Astrocyte (in vitro differentiated cells and primary cell): ENCODE measurements at regions not wholly inside any gene's neighbourhood (a gene's known extent, or its start where the extent isn't known, plus 50 kb on each side); places are given as distances from the start of the nearest gene placed in this dataset.
A peak's percentile ranks its signal among the peaks of the same experiment; 100 is the strongest.

Experiments used
- DNase-seq: peaks from one replicate; pipeline ENCODE4 v3.0.0-alpha.2; 2010; ENCODE audit warnings: low read depth
- FAIRE-seq: peaks from 2 replicates; lab custom pipeline; 2011; peaks lifted over from hg19 to GRCh38; lab: Jason Lieb, UNC
- H2AFZ ChIP-seq: 2 replicates; pipeline ENCODE4 v1.6.0; 2012; ENCODE audit warnings: low read depth, low read length, inconsistent platforms
- H3K27ac ChIP-seq: 2 replicates; pipeline ENCODE4 v1.5.1; 2011; ENCODE audit warnings: low read depth, low read length, inconsistent platforms
- H3K27me3 ChIP-seq: 2 replicates; pipeline ENCODE4 v1.6.0; 2011; ENCODE audit warnings: low read length, inconsistent platforms; ENCODE audit not compliant: insufficient read depth
- H3K36me3 ChIP-seq: 2 replicates; pipeline ENCODE4 v1.5.1; 2011; ENCODE audit warnings: low read length, inconsistent platforms; ENCODE audit not compliant: insufficient read depth
- H3K4me1 ChIP-seq: 2 replicates; pipeline ENCODE4 v1.5.1; 2011; ENCODE audit warnings: low read length, inconsistent platforms; ENCODE audit not compliant: insufficient read depth
- H3K4me2 ChIP-seq: 2 replicates; pipeline ENCODE4 v1.6.0; 2012; ENCODE audit warnings: low read length, inconsistent platforms
- H3K4me3 ChIP-seq: 2 replicates; pipeline ENCODE4 v1.5.1; 2011; ENCODE audit warnings: low read depth, mild to moderate bottlenecking, low read length, inconsistent platforms; ENCODE audit not compliant: insufficient read depth
- H3K79me2 ChIP-seq: 2 replicates; pipeline ENCODE4 v1.6.0; 2012; ENCODE audit warnings: mild to moderate bottlenecking, low read length, inconsistent platforms; ENCODE audit not compliant: insufficient read depth
- H3K9ac ChIP-seq: 2 replicates; pipeline ENCODE4 v1.6.0; 2012; ENCODE audit warnings: mild to moderate bottlenecking, low read length, inconsistent platforms
- H3K9me3 ChIP-seq: 2 replicates; pipeline ENCODE4 v1.5.1; 2012; ENCODE audit warnings: low read depth, mild to moderate bottlenecking, low read length, inconsistent platforms; ENCODE audit not compliant: insufficient read depth
- H4K20me1 ChIP-seq: 2 replicates; pipeline ENCODE4 v1.6.0; 2012; ENCODE audit warnings: low read length, inconsistent platforms; ENCODE audit not compliant: insufficient read depth
- H3K27ac Mint-ChIP-seq: one replicate; pipeline ENCODE4 v1.8.0; 2021; ENCODE audit warnings: mild to moderate bottlenecking, mixed read lengths; ENCODE audit not compliant: unreplicated experiment
- H3K27me3 Mint-ChIP-seq: one replicate; pipeline ENCODE4 v1.8.0; 2021; ENCODE audit warnings: low read depth, mixed read lengths; ENCODE audit not compliant: unreplicated experiment
- H3K36me3 Mint-ChIP-seq: one replicate; pipeline ENCODE4 v1.8.0; 2021; ENCODE audit warnings: low read depth, mixed read lengths; ENCODE audit not compliant: unreplicated experiment
- H3K4me1 Mint-ChIP-seq: one replicate; pipeline ENCODE4 v1.8.0; 2021; ENCODE audit warnings: low read depth, mixed read lengths; ENCODE audit not compliant: unreplicated experiment
- H3K4me3 Mint-ChIP-seq: one replicate; pipeline ENCODE4 v1.8.0; 2021; ENCODE audit warnings: mild to moderate bottlenecking, moderate library complexity, mixed read lengths; ENCODE audit not compliant: unreplicated experiment
- H3K9me3 Mint-ChIP-seq: one replicate; pipeline ENCODE4 v1.8.0; 2021; ENCODE audit warnings: mild to moderate bottlenecking, mixed read lengths; ENCODE audit not compliant: unreplicated experiment
- EZH2 ChIP-seq: IDR thresholded peaks from 2 replicates; pipeline ENCODE4 v1.6.1; 2012; ENCODE audit warnings: mild to moderate bottlenecking, low read length, inconsistent platforms; ENCODE audit not compliant: insufficient read depth
- TF ChIP-seq, protein P1 (sequence below): IDR thresholded peaks from 2 replicates; pipeline ENCODE4 v1.5.1; 2011; ENCODE audit warnings: low read depth, mild to moderate bottlenecking, inconsistent platforms, low read length, moderate library complexity; ENCODE audit not compliant: insufficient read depth

DNA sequence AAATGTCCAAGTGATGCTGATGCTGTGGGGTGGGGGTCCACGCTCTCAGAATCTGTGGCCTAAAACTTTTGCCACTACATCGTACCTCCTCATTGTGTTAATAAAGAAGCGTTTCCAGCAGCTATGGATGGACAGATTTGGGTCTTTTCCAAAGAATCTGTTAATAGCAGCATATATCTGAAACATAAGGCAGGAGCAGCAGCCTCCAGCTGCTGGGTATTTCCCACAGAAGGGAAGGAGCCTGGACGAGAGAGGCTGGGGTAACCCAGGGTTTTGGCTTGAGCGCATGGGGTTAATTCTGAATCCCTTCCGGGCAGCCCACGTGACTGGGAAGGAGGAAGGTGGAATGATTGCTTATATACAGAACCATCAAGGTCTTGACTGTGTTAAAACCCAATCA is 332.4 kb downstream of the BCOR start:
- no peak overlapping the region for H2AFZ ChIP-seq
- H3K27ac Mint-ChIP-seq, result no peak overlapping the region
- H3K9me3 ChIP-seq, result no peaks in the 10 kb centered on the region
- H3K9me3 Mint-ChIP-seq, result no peaks in the 10 kb centered on the region
- no peaks in the 10 kb centered on the region for H3K79me2 ChIP-seq
- no peak overlapping the region for H3K27ac ChIP-seq
- no peak overlapping the region for H3K9ac ChIP-seq
- no peak for DNase-seq
- no peak for FAIRE-seq
- H3K36me3 Mint-ChIP-seq, result no peaks in the 10 kb centered on the region
- H3K36me3 ChIP-seq, result no peaks in the 10 kb centered on the region
- no peak overlapping the region for H3K4me3 ChIP-seq
- TF ChIP-seq EZH2, result no peak
- TF ChIP-seq, protein P1, sequence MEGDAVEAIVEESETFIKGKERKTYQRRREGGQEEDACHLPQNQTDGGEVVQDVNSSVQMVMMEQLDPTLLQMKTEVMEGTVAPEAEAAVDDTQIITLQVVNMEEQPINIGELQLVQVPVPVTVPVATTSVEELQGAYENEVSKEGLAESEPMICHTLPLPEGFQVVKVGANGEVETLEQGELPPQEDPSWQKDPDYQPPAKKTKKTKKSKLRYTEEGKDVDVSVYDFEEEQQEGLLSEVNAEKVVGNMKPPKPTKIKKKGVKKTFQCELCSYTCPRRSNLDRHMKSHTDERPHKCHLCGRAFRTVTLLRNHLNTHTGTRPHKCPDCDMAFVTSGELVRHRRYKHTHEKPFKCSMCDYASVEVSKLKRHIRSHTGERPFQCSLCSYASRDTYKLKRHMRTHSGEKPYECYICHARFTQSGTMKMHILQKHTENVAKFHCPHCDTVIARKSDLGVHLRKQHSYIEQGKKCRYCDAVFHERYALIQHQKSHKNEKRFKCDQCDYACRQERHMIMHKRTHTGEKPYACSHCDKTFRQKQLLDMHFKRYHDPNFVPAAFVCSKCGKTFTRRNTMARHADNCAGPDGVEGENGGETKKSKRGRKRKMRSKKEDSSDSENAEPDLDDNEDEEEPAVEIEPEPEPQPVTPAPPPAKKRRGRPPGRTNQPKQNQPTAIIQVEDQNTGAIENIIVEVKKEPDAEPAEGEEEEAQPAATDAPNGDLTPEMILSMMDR, result no peak
- peaks cover 26% of the 10 kb centered on the region for H3K4me1 Mint-ChIP-seq
- peaks cover 2% of the 10 kb centered on the region for H3K27me3 Mint-ChIP-seq
- no peaks in the 10 kb centered on the region for H3K27me3 ChIP-seq
- peaks cover 35% of the 10 kb centered on the region for H3K4me1 ChIP-seq
- H3K4me3 Mint-ChIP-seq, result no peak overlapping the region
- H4K20me1 ChIP-seq, result no peaks in the 10 kb centered on the region
- H3K4me2 ChIP-seq, result no peak overlapping the region

DNA sequence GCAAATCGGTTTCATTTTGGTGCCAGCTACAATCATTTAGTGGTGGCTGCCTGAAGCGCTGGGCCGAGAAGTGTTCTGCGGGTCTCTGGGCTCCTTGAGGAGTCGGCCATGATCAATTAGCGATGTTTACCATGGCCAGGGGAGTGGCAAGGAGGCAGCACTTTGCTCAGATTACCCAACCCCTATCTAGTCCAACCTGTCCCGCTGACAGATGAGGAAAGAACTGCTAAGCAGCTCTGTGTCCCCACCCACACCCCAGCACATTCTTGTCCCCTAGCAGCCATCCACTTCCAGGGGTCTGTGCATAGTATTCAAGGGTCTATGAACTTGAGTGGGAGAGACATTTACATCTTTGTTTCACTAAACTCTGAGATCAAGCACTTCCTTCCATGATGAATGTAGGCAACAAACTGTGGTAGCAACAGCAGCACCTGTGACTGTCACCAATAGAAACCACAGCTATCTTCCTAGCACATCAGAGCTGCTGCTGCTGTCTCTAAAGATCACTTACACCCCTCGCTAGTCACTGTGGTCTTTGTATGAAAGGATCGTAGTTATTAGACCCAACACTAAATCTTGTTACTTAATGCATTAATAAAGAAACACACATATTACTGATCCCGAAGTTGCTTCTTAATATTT is 331.6 kb downstream of the BCOR start:
- no peaks in the 10 kb centered on the region for H3K27me3 ChIP-seq
- Mint-ChIP-seq H3K4me3 (no peak overlapping the region), H3K36me3 (no peaks in the 10 kb centered on the region), H3K27me3 (peaks cover 2% of the 10 kb centered on the region), H3K27ac (no peak overlapping the region), H3K4me1 (peaks cover 18% of the 10 kb centered on the region), H3K9me3 (no peaks in the 10 kb centered on the region)
- no peak overlapping the region for H3K9ac ChIP-seq
- H3K4me2 ChIP-seq, result no peak overlapping the region
- H3K4me3 ChIP-seq, result no peak overlapping the region
- no peaks in the 10 kb centered on the region for H3K79me2 ChIP-seq
- DNase-seq (no peak), FAIRE-seq (peak; percentile 63)
- no peaks in the 10 kb centered on the region for H4K20me1 ChIP-seq
- no peaks in the 10 kb centered on the region for H3K9me3 ChIP-seq
- TF ChIP-seq EZH2, result no peak
- TF ChIP-seq, protein P1, result no peak
- H3K36me3 ChIP-seq, result no peaks in the 10 kb centered on the region
- H3K4me1 ChIP-seq, result peaks cover 30% of the 10 kb centered on the region
- no peak overlapping the region for H2AFZ ChIP-seq
- no peak overlapping the region for H3K27ac ChIP-seq

DNA sequence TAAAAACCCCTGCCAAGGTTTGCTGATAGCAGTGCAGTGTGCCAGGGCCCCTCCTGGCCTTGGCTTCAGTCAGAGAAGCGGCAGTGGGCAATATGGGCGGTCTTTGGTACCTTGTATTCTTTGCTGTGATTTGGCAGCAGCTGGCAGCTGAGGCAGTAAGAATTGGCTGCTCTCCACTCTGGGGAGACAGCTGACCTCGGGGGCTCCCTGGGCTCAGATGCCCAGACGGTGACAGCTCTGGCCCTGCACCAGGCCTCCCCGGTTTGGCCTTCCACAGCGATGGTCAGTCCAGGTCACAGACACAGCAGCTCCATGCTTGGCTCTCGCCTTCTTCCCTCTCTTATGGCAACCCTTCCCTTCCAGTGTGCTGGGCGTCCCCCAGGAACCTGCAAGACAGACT is 330.9 kb downstream of the BCOR start:
- FAIRE-seq (no peak), DNase-seq (peak; percentile 21)
- peaks cover 2% of the 10 kb centered on the region for H3K27me3 Mint-ChIP-seq
- Histone ChIP-seq H2AFZ (no peak overlapping the region), H3K27ac (no peak overlapping the region), H3K9ac (no peak overlapping the region), H3K9me3 (no peaks in the 10 kb centered on the region), H3K36me3 (no peaks in the 10 kb centered on the region), H3K4me1 (peaks cover 27% of the 10 kb centered on the region), H3K4me3 (no peak overlapping the region), H4K20me1 (no peaks in the 10 kb centered on the region), H3K4me2 (no peak overlapping the region), H3K79me2 (no peaks in the 10 kb centered on the region), H3K27me3 (no peaks in the 10 kb centered on the region)
- no peaks in the 10 kb centered on the region for H3K36me3 Mint-ChIP-seq
- TF ChIP-seq EZH2, result no peak
- TF ChIP-seq, protein P1, result no peak
- H3K9me3 Mint-ChIP-seq, result no peaks in the 10 kb centered on the region
- H3K4me3 Mint-ChIP-seq, result no peak overlapping the region
- no peak overlapping the region for H3K27ac Mint-ChIP-seq
- H3K4me1 Mint-ChIP-seq, result peaks cover 20% of the 10 kb centered on the region
